ENCODE measurements at regions not wholly inside any gene's neighbourhood (a gene's known extent, or its start where the extent isn't known, plus 50 kb on each side); places are given as distances from the start of the nearest gene placed in this dataset.

GRCh38 chr11:104361975-104362374, 198.0 kb upstream of the PDGFD start:
- TF ChIP-seq CTCF (conservative IDR thresholded peaks at IDR 0.05; ENCODE audit: low read length) (no peak), EZH2phosphoT487 (IDR thresholded peaks at IDR 0.05; ENCODE audit: borderline replicate concordance) (no peak)

Measured in Loucy (cell line).